ENCODE measurements at regions not wholly inside any gene's neighbourhood (a gene's known extent, or its start where the extent isn't known, plus 50 kb on each side); places are given as distances from the start of the nearest gene placed in this dataset.

GRCh38 chr6:159429433-159429832 is 260.2 kb downstream of the FNDC1 start (continued):
- TF ChIP-seq NRF1 (conservative IDR thresholded peaks at IDR 0.05 in 1 of 2, IDR thresholded peaks at IDR 0.05 in 1 of 2) (no peak), ZKSCAN3 (CRISPR knock-in tag; IDR thresholded peaks at IDR 0.05) (no peak), SOX6 (IDR thresholded peaks at IDR 0.05) (no peak)

GRCh38 chr6:159427771-159428170 is 258.6 kb downstream of the FNDC1 start:
- no peak for DNase-seq (ENCODE audit: extremely low read depth in 1 of 4, low spot score in 3 of 4)
- no peak for FAIRE-seq
- Histone ChIP-seq H3K4me1 (replicated peaks in 1 of 2; ENCODE audit: control insufficient read depth in 2 of 2, insufficient read depth in 2 of 2, low read length in 2 of 2) (no peaks in the 10 kb centered on the region), H3K79me2 (ENCODE audit: control insufficient read depth, insufficient read depth, low read length) (no peaks in the 10 kb centered on the region), H2AFZ (ENCODE audit: low read depth, low read length) (no peak overlapping the region), H3K4me2 (ENCODE audit: insufficient read depth, low read length) (no peak overlapping the region), H3K4me3 (no peak overlapping the region), H3K9me1 (ENCODE audit: control insufficient read depth, insufficient read depth, low read length) (peaks cover 2% of the 10 kb centered on the region), H3K36me3 (ENCODE audit: control insufficient read depth, insufficient read depth, low read length) (no peaks in the 10 kb centered on the region), H3K9me3 (replicated peaks; ENCODE audit: control insufficient read depth, insufficient read depth, low read depth, low read length) (no peaks in the 10 kb centered on the region), H3K27ac (ENCODE audit: extremely low read depth, low read depth, low read length) (no peak overlapping the region), H3K27me3 (ENCODE audit: control insufficient read depth in 2 of 2, insufficient read depth in 2 of 2, low read length in 2 of 2) (no peaks in the 10 kb centered on the region), H4K20me1 (replicated peaks; ENCODE audit: control insufficient read depth, insufficient read depth, low read length) (no peaks in the 10 kb centered on the region), H3K9ac (ENCODE audit: insufficient read depth in 1 of 2, low read depth in 2 of 2, low read length in 2 of 2) (no peak overlapping the region)
- intact Hi-C loops (cut with micrococcal nuclease) = no loop called here
- ATAC-seq = no peak
- in situ Hi-C loops (cut with MboI) = no loop called here
- 0% methylated on average over 3 of the region's 3 CpGs for WGBS (ENCODE audit: insufficient coverage, low coverage, missing lambda C conversion rate)
- no peak for TF ChIP-seq HNRNPUL1 (IDR thresholded peaks at IDR 0.05; ENCODE audit: low read length)
- TF ChIP-seq EHMT2 (IDR thresholded peaks at IDR 0.05) = no peak
- TF ChIP-seq ZNF277 (CRISPR knock-in tag; IDR thresholded peaks at IDR 0.05; ENCODE audit: borderline replicate concordance) = no peak
- TF ChIP-seq ZBED1 (IDR thresholded peaks at IDR 0.05) = no peak
- TF ChIP-seq MAZ (CRISPR knock-in tag; conservative IDR thresholded peaks at IDR 0.05 in 1 of 2, IDR thresholded peaks at IDR 0.05 in 1 of 2) = no peak
- TF ChIP-seq DEAF1 (CRISPR knock-in tag; IDR thresholded peaks at IDR 0.05) = no peak
- TF ChIP-seq RUNX1 (IDR thresholded peaks at IDR 0.05; ENCODE audit: low read depth) = no peak
- no peak for TF ChIP-seq CREB5 (CRISPR knock-in tag; IDR thresholded peaks at IDR 0.05)
- no TSS peak for BruUV-seq (replicated peaks)
- ChIA-PET POLR2A (no interaction called here), CTCF (ENCODE audit: low intra/inter-chr PET ratio) (no interaction called here)

Data from K562 (cell line).